HG03442 (cell line): ENCODE measurements at regions not wholly inside any gene's neighbourhood (a gene's known extent, or its start where the extent isn't known, plus 50 kb on each side); places are given as distances from the start of the nearest gene placed in this dataset.
"Not testable (repeated sequence)": the region's sequence is repeated elsewhere in the genome, so short reads cannot be mapped to it uniquely, and the experiment has no call there.

ENCODE experiments used
- ATAC-seq: cut with Tn5 transposase; IDR thresholded peaks from one replicate; pipeline ENCODE4 v1.9.1; 2021; ENCODE audit warnings: mild to moderate bottlenecking, moderate library complexity; ENCODE audit not compliant: unreplicated experiment

DNA sequence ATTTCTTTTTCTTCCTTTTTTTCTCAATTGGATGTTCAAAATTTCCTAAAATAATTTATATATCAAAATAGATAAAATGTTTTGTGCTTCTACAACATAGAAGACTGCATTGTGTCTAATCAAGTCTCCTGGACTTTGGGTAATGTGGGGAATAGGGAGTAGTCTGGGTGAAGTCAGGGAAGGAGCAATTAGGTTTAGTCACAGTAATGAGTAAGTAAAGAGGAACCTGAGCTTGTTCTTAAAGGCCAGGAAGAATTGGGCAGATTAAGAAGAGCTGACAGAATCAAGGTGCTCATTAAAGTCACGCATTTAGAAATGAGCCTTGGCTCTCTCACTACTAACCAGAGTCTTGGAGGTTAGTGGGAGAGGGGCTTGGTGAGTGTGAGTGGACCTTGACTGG, 233.3 kb upstream of the SSTR1 start:
- no peak for ATAC-seq

DNA sequence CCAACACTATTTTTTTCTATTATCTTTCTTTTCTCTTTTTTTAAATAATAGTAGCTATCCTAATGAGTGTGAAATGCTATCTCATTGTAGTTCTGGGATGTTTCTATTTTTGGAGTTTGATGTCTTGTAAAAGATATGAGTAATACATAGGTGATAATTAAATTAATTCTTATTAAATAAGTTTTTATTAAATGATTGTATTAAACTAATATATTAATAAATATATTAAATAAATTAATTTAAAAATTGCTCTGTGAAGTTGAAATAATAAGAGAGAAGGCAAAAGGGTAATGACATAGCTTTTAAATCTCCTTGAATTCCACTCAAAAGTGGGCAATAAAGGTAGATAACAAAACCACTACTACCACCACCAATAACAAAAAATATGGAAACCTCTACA, 230.2 kb upstream of the SSTR1 start:
- no peak for ATAC-seq

DNA sequence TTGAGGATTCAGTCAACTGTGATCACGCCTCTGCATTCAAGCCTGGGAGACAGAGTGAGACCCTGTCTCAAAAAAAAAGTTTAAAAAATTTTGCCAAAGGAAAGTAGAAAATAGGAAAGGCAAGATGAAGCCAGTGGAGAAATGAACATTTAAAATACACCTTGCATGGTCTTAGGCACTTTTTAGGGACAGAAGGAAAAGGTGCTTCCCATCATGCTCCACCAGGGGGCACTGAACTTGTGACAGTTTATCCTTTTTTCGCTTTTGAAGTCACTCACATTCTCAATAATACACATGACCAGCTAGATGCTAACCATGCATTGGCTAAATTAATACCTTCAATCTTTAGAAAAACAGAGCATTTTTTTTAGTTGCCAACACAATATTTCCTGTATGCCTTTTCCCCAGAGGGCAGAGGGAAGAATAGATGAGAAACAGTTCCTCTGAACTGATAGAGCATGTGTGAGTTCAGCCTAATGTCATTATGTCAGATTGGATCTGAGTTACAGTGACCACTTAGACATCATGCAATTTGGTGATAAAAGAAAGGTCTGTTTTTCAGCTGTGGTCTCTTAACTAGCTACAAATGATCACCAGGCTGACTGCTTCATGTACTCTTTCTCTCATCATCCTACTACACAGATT, 221.8 kb upstream of the SSTR1 start:
- peak; percentile 61 for ATAC-seq

DNA sequence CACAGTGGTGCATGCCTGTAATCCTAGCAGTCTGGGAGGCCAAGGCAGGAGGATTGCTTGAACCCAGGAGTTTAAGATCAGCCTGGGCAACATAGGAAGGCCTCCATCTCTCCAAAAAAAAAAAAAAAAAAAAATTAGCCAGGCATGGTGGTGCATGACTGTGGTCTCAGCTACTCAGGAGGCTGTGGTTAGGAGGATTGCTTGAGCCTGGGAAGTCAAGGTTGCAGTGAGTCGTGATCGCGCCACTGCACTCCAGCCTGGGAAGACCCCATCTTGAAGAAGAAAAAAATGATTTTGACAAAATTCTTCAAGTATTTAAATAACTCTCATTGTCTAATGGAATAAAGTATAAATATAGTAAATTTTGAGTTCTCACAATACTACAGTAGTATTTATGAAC, 219.2 kb upstream of the SSTR1 start:
- no peak for ATAC-seq

DNA sequence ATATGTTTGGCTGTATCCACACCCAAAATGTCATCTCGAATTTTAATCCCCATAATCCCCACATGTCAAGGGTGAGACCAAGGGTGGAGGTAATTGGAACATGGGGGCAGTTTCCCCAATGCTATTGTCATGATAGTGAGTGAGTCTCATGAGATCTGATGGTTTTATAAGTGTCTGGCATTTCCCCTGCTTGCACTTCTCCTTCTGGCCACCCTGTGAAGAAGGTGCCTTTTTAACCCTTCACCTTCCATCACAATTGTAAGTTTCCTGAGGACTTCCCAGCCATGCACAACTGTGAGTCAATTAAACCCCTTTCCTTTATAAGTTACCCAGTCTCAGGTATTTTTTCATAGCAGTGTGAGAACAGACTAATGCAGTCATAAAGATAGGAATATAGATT, 216.7 kb upstream of the SSTR1 start:
- ATAC-seq: no peak

DNA sequence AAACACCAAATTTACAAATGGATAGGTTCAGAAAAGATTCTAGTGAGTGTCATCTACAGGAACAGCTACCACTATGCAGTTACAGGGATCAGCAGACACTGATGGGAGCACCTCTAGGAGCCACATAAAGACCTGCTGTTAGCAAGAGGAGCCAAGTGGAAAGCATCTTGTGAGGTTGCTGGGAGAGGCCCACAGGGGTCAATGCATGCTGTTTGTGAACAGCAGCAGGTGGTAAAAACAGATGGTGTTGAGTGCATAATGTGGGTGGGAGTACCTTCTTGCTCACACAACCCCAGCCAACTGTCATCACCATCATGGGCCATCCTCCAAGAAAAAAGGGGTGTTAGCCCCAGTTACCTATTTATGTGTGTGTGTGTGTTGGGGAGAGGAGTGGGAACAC, 215.2 kb upstream of the SSTR1 start:
- no peak for ATAC-seq

DNA sequence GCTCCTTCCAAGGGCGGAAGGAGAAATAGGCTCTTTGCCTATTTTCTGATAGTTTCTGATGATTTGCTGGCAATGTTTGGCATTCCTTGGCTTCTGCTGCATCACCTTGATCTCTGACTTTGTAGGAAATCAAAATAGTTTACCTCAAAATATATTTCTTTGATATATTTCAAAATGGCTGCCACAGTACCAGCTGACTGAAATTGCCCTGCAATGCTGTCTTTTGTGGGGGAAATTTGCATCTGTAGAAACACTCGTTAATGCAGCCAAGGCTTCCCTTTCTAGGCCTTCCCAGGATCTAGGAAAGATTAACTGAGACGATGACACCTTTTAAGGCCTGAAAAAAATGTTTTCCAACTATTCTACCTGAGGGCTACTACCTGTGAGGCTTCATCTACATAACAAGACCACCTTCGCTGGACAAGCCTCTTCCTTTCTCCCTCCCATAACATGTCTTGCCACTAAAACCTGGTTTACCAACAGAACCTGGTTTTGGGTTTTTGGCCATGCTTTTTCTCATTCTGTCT, 212.8 kb upstream of the SSTR1 start:
- no peak for ATAC-seq

DNA sequence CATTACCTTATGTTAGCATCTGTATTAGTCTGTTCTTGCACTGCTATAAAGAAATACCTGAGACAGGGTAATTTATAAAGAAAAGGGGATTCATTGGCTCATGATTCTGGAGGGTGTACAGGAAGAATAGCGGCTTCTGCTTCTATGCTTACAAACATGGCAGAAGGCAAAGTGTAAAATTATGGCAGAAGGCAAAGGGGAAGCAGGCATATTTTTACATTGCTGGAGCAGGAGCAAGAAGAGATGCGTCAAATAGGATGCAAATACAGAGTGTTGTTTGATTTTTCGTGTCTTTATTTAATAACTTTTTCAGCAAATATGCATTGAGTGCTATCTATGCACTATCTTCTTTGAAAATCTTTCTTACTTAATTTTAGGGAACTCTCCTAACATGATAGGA, 210.7 kb upstream of the SSTR1 start:
- no peak for ATAC-seq

DNA sequence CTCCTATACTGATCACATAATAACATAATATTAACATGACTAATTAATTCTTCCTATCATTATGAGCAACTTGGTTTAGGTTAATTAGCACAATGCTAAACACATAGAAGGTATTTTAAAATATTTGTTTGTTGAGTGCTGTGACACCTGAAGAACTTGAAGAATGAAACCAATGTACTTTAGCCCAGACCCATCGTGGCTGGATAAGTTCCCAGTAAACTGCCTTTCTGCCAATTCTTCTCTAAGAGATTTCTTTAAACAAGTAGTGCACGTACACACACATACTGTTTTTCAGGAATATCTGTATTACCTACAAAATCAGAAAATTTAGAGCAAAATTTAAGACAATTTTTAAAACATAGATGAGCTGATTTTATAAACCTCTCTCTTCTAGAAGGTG, 207.4 kb upstream of the SSTR1 start:
- ATAC-seq: no peak

DNA sequence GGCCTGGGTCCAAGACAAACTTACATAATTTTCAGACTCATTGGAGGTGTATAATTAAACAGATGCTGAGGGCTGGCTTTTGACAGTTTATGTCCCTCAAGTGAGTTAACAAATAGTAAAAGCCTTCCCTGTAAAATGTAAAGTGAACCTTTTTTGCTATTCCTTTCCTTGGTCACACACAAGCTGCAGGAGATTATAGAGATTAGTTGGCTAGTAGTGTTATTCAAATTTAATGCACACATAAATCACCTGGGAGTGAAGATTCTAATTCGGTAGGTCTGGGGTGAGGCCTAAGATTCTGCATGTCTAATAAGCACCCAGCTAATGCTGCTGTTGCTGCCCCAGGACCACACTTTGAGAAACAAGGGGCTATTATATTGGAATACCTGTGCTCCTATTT, 206.2 kb upstream of the SSTR1 start:
- ATAC-seq: no peak

DNA sequence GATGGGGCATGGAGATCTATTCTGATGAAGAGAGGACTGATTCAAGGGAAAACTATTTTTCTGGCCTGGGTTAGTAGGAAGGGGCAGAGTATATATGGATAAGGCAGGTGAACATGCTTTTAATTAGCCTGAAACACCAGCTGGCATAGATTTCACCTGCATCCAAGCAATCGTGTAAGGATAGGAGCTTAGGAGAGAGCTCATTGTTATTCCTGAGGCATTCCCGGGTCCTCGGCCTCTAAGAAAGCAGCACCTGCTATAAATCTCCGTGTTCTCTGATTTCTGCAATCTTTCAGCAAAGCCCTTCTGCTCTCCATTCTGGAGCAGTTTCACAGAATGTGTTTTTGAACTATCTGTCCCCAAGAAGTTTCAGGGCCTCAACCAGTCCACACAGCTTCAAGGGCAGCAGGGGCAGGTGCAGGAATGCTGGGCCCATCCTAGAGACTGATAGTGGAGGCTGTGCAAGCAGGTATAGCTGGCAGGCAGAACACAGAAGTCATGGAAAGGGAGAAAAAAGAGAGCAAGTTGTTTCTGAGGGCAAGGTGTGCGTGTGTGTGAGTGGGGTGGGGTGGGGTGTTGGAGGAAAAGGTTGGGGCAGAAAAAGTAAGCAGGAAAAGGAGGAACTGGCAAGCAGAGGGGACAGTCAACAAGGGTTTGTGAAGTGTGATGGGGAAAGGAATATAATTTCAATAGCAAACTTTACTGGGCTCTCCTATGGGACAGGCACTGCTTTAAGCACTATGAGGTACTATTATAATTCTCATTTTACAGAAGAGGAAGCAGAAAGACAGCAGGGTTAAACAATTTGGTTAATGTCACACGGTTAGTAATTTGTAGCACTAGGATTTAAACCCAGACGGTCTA, 203.7 kb upstream of the SSTR1 start:
- no peak for ATAC-seq

DNA sequence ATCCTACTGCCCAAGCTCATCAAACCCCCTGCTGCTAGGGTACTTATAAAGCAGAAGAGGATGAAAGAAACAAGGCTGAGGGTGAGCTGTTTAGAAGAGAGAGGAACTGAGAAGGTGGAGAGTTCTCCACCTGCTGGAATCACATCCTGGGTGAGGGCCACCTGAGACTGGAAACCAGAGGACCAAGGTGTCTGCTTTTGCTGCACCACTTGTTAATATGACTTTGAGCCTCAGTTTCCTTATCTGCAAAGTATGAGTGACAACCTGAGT, 203.2 kb upstream of the SSTR1 start:
- ATAC-seq: no peak

DNA sequence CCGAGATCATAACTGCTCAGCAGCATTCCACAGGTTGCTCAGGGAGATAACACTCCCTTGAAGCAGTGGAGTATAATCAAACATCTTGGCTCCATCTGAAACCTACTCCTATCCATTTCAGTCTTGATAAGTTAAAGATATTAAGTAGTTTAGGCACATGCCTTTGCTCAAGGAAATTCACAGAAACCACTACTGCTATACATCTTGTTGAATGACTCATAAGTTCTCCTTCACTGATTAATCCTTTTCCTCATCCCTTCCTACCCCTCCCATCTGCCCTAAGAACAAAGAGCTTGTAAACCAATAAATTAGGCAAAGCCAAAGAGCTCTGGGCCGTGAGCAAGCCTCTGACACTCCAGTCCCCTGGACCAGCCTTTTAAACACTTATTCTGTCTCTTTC, 196.5 kb upstream of the SSTR1 start:
- ATAC-seq: not testable (repeated sequence)

DNA sequence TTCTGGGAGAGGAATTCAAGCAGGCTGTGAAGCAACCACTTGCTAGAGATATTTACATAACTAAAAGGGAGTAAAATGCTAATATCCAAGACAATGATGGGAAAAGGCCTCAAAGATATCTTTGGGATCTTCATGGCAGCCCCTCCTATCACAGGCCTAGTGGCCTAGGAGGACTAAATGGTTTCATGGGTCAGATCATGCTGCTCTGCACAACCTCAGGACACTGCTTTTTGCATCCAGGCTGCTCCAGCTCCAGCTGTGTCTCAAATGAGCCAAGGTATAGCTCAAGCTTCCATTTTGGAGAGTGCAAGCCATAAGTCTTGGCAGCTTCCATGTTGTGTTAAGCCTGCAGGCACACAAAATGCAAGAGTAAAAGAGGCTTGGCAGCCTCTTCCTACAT, 195.6 kb upstream of the SSTR1 start:
- ATAC-seq: no peak

DNA sequence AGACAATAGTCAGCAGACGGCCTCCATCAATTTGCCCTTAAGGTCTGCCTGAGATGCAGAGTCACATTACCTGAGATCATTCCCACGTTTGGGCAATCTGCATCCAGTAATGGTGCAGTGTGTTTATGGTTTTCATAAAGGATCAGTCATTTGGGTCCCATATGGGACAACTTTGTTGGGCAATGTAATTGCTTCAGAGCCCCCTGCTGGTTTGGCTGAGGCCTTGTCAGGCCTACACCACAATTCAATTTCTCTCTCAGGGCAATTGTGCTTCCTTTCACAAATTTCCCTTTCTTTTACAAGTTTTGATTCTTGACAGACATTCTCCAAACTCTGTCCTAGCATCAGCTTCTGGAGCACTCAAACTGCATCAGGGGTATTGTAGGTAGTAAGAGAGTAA, 191.2 kb upstream of the SSTR1 start:
- no peak for ATAC-seq

DNA sequence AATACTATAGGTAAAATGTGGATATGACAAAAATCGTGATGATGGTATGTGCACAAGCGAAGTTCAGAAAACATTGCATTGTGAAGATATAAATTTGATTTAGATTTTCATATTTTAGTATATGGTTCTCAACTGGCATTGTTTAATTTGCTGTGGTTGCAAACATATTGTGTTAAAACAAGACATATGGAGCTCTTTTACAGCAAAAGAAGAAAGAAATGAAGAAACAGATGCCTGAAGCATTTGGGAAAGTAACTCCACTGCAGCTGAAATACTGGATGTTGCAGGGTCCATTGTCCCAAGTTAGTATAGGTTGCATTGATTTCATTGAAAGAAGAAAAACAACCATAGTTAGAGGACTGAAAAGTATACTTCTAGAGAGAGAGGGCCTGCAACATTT, 185.8 kb upstream of the SSTR1 start:
- no peak for ATAC-seq

DNA sequence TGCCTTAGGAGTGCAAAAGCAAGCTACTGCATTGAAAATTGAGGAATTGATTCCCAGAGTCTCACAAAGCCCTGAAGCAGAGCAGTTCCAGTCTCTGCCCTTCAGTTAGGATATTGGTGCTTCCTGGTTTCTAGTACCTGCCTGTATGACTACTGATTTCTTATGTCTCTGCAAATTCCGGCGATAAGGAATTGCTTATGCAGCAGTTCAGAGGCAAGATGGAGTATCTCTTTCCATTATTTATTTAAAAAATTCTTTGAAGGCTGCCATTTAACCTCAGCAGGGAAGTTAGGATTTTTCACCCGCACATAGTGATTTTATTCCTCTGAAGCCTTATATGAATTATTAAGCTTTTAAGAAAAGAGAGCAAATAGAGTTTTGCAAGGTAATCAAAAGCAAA, 184.9 kb upstream of the SSTR1 start:
- no peak for ATAC-seq

DNA sequence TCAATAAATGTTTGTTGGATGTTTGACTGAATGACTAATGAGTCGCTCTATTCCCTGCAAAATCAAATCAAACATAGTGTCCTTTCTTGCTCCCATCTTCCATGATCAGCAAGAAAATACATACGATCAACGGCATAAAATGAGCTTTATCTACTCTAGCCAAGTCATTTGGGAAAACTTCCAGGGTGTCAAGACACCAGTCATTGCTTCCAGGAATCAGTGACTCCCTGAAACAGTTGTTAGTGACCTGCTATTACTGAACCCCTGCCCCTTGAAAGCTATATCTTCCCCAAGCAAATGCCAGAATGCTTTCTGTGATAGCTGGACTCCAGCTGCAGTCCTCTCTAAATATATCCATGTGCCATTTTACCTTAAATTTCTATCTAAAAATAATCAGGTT, 169.5 kb upstream of the SSTR1 start:
- ATAC-seq: no peak

DNA sequence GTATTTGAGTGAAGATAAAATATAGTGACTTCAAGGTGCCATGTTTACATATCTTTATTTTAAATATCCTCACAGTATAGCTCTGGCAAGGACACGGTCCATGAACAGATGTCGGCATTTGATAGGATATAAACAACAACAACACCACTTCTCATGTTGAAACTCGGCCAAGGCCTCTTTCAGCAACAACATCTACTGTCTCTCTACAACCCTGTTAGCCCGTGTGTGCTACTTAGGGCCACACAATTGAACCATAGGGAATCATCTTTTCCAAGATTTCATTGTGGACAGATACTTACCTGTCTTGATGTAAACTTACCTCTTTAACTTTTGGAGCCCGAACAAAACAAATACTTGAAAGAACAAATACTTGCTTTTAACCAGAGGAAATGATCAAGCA, 168.7 kb upstream of the SSTR1 start:
- ATAC-seq: no peak

DNA sequence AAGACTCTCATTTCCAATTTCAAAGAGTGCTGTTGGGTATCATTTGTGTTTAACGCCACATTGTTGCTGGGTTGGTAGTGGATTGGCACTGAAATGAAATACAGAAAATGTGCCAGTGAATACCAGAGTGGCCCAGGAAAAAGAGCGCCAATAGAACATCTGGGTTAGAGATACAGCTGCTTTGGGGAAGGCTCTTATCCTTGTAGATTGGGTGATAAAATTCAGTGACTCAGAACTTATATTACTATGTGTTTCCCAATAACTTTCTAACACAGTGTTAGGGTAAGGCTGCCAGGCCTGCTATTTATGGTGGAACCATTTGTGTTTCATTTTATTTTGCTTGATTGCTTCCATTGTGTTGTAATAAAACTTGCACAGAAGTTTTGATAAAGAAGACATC, 168.2 kb upstream of the SSTR1 start:
- ATAC-seq: no peak

DNA sequence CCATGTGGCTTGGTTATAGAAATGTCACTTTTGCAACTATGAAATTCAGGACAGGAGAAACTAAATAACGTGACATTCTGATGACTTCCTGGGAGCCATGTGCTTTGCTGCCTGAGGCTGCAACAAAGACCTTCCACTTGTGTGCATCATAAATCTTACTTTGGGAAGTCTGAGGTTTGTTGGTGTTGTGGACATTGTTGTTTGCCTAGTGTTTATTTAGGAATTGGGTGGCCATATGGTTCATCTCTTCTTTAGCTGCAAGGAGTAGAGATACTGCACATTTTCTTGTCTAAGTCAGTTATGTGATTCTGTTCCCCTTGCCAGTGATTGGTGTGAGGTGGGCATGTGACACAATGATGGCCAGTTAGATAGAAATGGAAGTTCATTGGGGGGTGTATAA, 167.3 kb upstream of the SSTR1 start:
- no peak for ATAC-seq

DNA sequence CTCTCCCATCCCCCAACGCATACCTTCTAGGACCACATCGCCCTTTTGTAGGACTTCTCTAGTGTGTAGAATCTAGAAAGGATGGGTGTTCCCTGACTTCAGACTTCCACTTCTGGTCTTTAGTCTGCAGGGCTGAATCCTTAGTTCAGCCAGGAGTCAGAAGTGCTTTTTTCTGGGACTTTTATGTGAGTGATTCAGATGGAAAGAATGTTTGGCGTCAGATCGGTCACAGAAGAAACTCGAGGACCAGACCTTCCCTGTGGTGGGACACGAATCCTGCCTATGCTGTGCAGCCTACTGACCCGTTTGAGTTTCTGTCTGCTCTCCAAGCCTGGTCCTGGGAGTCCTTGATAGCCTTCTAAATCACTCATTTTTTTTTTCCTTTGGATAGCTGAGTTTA, 165.4 kb upstream of the SSTR1 start:
- ATAC-seq: no peak

DNA sequence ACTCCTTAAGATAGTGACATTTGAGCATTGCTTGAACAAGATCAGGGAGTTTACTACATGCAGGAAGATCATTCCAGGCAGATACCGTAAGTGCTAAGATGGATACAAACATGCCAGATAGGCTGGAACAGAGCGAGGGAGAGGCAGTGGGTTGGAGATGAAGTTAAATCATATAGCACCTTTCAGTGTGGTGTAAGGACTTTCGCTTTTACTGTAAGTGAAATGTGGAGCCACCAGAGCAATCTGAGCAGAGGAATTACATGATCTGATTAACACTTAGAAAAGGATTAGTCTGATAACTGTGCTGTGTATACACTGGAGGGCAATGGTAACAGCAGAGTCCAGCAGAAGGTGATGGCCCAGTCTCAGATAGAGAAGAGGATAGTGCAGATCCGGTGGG, 163.0 kb upstream of the SSTR1 start:
- ATAC-seq: no peak
